GM12872 (cell line): ENCODE measurements at regions not wholly inside any gene's neighbourhood (a gene's known extent, or its start where the extent isn't known, plus 50 kb on each side); places are given as distances from the start of the nearest gene placed in this dataset.

Source experiments
- CTCF ChIP-seq: IDR thresholded peaks from 3 replicates; pipeline ENCODE4 v1.5.1; 2011; ENCODE audit warnings: low read depth, mild to moderate bottlenecking, low read length, moderate library complexity; ENCODE audit not compliant: insufficient read depth

- TF ChIP-seq CTCF, result no peak
These were observed 464.8 kb downstream of the EPHA3 start for GRCh38 chr3:89572261-89572660.

GRCh38 chr3:89576417-89576816 is 469.0 kb downstream of the EPHA3 start:
- no peak for TF ChIP-seq CTCF

- TF ChIP-seq CTCF, result no peak
These were observed 470.5 kb downstream of the EPHA3 start for GRCh38 chr3:89577637-89578530.

- no peak for TF ChIP-seq CTCF
These were observed 473.4 kb downstream of the EPHA3 start for GRCh38 chr3:89580859-89581258.

- no peak for TF ChIP-seq CTCF
These were observed 477.0 kb downstream of the EPHA3 start for GRCh38 chr3:89584398-89584797.

- no peak for TF ChIP-seq CTCF
These were observed 478.8 kb downstream of the EPHA3 start for GRCh38 chr3:89586256-89586655.

GRCh38 chr3:89586676-89587075 is 479.3 kb downstream of the EPHA3 start:
- no peak for TF ChIP-seq CTCF

GRCh38 chr3:89606151-89606550 is 498.7 kb downstream of the EPHA3 start:
- no peak for TF ChIP-seq CTCF
